ENCODE measurements at regions not wholly inside any gene's neighbourhood (a gene's known extent, or its start where the extent isn't known, plus 50 kb on each side); places are given as distances from the start of the nearest gene placed in this dataset.

DNA sequence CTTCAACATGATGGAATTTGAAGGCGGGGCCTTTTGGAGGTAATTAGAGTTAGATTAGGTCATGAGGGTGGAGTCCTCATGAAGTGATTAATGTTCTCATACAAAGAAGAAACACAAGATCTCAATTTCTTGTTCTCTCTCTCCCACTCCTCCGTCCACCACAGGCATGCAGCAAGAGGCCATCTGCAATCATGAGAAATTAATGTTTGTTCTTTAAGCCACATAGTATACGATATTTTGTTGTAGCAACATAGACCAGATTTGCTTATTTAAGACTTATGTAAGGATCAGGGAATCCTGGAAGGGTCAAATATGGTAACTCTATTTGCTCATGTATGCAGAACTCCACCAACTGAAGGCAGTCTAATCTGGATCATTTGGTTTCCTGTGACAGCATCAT lies 429.0 kb downstream of the LRIG3 start:
- TF ChIP-seq POLR2AphosphoS5 (IDR thresholded peaks at IDR 0.05; ENCODE audit: low read depth) (no peak), GABPA (IDR thresholded peaks at IDR 0.05; ENCODE audit: low read depth) (no peak), SPI1 (IDR thresholded peaks at IDR 0.05; ENCODE audit: borderline replicate concordance, low read depth) (no peak)
- TF ChIP-seq, protein P1, sequence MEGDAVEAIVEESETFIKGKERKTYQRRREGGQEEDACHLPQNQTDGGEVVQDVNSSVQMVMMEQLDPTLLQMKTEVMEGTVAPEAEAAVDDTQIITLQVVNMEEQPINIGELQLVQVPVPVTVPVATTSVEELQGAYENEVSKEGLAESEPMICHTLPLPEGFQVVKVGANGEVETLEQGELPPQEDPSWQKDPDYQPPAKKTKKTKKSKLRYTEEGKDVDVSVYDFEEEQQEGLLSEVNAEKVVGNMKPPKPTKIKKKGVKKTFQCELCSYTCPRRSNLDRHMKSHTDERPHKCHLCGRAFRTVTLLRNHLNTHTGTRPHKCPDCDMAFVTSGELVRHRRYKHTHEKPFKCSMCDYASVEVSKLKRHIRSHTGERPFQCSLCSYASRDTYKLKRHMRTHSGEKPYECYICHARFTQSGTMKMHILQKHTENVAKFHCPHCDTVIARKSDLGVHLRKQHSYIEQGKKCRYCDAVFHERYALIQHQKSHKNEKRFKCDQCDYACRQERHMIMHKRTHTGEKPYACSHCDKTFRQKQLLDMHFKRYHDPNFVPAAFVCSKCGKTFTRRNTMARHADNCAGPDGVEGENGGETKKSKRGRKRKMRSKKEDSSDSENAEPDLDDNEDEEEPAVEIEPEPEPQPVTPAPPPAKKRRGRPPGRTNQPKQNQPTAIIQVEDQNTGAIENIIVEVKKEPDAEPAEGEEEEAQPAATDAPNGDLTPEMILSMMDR (IDR thresholded peaks at IDR 0.05; ENCODE audit: insufficient read depth, low read length), result no peak
- TF ChIP-seq, protein P2, sequence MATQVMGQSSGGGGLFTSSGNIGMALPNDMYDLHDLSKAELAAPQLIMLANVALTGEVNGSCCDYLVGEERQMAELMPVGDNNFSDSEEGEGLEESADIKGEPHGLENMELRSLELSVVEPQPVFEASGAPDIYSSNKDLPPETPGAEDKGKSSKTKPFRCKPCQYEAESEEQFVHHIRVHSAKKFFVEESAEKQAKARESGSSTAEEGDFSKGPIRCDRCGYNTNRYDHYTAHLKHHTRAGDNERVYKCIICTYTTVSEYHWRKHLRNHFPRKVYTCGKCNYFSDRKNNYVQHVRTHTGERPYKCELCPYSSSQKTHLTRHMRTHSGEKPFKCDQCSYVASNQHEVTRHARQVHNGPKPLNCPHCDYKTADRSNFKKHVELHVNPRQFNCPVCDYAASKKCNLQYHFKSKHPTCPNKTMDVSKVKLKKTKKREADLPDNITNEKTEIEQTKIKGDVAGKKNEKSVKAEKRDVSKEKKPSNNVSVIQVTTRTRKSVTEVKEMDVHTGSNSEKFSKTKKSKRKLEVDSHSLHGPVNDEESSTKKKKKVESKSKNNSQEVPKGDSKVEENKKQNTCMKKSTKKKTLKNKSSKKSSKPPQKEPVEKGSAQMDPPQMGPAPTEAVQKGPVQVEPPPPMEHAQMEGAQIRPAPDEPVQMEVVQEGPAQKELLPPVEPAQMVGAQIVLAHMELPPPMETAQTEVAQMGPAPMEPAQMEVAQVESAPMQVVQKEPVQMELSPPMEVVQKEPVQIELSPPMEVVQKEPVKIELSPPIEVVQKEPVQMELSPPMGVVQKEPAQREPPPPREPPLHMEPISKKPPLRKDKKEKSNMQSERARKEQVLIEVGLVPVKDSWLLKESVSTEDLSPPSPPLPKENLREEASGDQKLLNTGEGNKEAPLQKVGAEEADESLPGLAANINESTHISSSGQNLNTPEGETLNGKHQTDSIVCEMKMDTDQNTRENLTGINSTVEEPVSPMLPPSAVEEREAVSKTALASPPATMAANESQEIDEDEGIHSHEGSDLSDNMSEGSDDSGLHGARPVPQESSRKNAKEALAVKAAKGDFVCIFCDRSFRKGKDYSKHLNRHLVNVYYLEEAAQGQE (IDR thresholded peaks at IDR 0.05; ENCODE audit: insufficient replicate concordance, low read depth), result no peak

Measured in HL-60 (cell line).